Panc1 (cell line): ENCODE measurements at regions not wholly inside any gene's neighbourhood (a gene's known extent, or its start where the extent isn't known, plus 50 kb on each side); places are given as distances from the start of the nearest gene placed in this dataset.
A peak's percentile ranks its signal among the peaks of the same experiment; 100 is the strongest.

ENCODE experiments used
- ATAC-seq: fragments of 200-7000 bp; cut with Tn5 transposase; 2 replicates; pipeline ENCODE4 v1.9.1; 2020; ENCODE audit warnings: mild to moderate bottlenecking, moderate library complexity
- BruUV-seq: library from RNA; stranded (reverse); fragments of 400-500 nt; replicated peaks from 2 replicates; lab custom pipeline; 2021; lab: Mats Ljungman, UMichigan
- CTCF ChIA-PET: fragments of 300-600 bp; sonication (Branson Sonifier 250); formaldehyde crosslinking; loops from one replicate; lab custom pipeline; 2022; ENCODE audit warnings: antibody characterized with exemption; lab: Charles Lee
- POLR2A ChIA-PET: fragments of 300-600 bp; sonication (Branson Sonifier 250); formaldehyde crosslinking; loops from one replicate; lab custom pipeline; 2022; ENCODE audit warnings: antibody characterized with exemption; lab: Charles Lee
- DNase-seq: peaks from one replicate; pipeline ENCODE4 v3.0.0-alpha.2; 2010; ENCODE audit warnings: low read depth, low spot score
- H3K27ac ChIP-seq: 2 replicates; pipeline ENCODE4 v1.5.1; 2011; ENCODE audit warnings: mild to moderate bottlenecking, low read length, inconsistent platforms
- H3K27me3 ChIP-seq: fragments of 200-500 bp; sonication (Bioruptor generic); 2 replicates; pipeline ENCODE4 v1.6.0; 2014; ENCODE audit warnings: low read length, inconsistent platforms; ENCODE audit not compliant: control insufficient read depth, insufficient read depth
- H3K36me3 ChIP-seq: fragments of 200-500 bp; sonication (Bioruptor generic); 2 replicates; pipeline ENCODE4 v1.5.1; 2014; ENCODE audit warnings: inconsistent platforms, mild to moderate bottlenecking, low read length, moderate library complexity; ENCODE audit not compliant: control insufficient read depth, insufficient read depth
- H3K4me1 ChIP-seq: 2 replicates; pipeline ENCODE4 v1.5.1; 2011; ENCODE audit warnings: inconsistent platforms, mild to moderate bottlenecking, low read length, moderate library complexity; ENCODE audit not compliant: control insufficient read depth, insufficient read depth
- H3K4me3 ChIP-seq, 2 experiments: 2 replicates each; pipeline ENCODE4 v1.5.1; 2011 to 2012; ENCODE audit warnings: low read depth in 2 of 2, low read length in 2 of 2, mild to moderate bottlenecking in 2 of 2, inconsistent platforms in 1 of 2, moderate library complexity in 1 of 2
- H3K9me3 ChIP-seq: fragments of 200-500 bp; sonication (Bioruptor generic); 2 replicates; pipeline ENCODE4 v1.5.1; 2014; ENCODE audit warnings: low read depth, mild to moderate bottlenecking, inconsistent platforms, low read length, moderate library complexity; ENCODE audit not compliant: control insufficient read depth, insufficient read depth
- POLR2AphosphoS5 ChIP-seq: IDR thresholded peaks from 2 replicates; pipeline ENCODE4 v1.6.1; 2012; ENCODE audit warnings: mild to moderate bottlenecking, low read depth, low read length, moderate library complexity
- REST ChIP-seq, 2 experiments: IDR thresholded peaks; 2 replicates each; pipeline ENCODE4 v1.6.1; 2011 to 2012; ENCODE audit warnings: low read depth in 2 of 2, control low read depth in 1 of 2, low read length in 1 of 2, mild to moderate bottlenecking in 1 of 2, moderate library complexity in 1 of 2; ENCODE audit not compliant: insufficient read depth in 1 of 2
- SIN3A ChIP-seq: IDR thresholded peaks from 2 replicates; pipeline ENCODE4 v1.6.1; 2012; ENCODE audit warnings: low read depth, mild to moderate bottlenecking, low read length, moderate library complexity, borderline replicate concordance; ENCODE audit not compliant: insufficient read depth
- TCF7L2 ChIP-seq: IDR thresholded peaks from 2 replicates; pipeline ENCODE4 v1.6.1; 2011; ENCODE audit warnings: mild to moderate bottlenecking, low read depth, low read length, inconsistent platforms
- in situ Hi-C: cut with HindIII; loops from 2 replicates; pipeline ENCODE4 v1.10.0; 2016; ENCODE audit warnings: low sequenced_read_pairs, low pct_unique_long_range_greater_than_20kb
- intact Hi-C: fragments of 100-400 bp; cut with micrococcal nuclease; formaldehyde crosslinking; loops from one replicate; pipeline ENCODE4 v1.10.0; 2022; ENCODE audit not compliant: unreplicated experiment
- TF ChIP-seq, protein P1 (sequence below): fragments of 450-650 bp; IDR thresholded peaks from 2 replicates; pipeline ENCODE4 v1.5.1; 2017; ENCODE audit warnings: mild to moderate bottlenecking

DNA sequence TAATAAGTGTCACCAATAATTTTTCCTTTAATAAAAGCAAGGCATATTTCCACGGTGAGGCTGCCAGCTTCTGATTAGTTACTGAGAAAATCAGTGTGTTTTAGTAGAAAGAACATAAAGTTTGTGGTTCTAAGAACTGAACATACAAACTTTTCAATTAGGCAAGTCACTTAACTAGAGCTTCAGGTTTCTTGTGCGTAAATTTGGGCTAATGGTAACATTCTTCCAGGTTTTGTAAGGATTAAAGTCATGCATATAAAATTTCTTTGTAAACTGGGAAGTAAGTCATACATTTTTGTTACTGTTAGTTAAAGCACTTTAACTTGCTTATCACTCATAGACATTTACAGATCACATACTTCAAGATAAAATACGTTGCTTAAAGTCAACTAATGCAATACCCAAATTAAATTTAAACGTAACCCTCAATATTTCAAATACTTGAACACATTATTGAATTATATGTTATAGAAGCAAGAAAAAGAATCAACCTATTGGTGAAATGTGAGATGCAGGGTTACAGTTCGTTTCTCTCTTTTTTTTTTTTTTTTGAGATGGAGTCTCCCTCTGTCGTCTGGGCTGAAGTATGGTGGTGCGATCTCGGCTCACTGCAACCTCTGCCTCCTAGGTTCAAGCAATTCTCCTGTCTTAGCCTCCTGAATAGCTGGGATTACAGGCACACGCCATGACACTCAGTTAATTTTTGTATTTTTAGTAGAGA is 327.3 kb upstream of the NOX3 start:
- intact Hi-C loops (no loop called here), in situ Hi-C loops (no loop called here)
- H3K4me3 ChIP-seq: no peak overlapping the region
- no peak for DNase-seq
- no peak for ATAC-seq
- no peaks in the 10 kb centered on the region for H3K9me3 ChIP-seq
- no peak for TF ChIP-seq REST (IDR thresholded peaks at IDR 0.05; ENCODE audit: insufficient read depth in 1 of 2, low read depth in 2 of 2, low read length in 1 of 2)
- no peak for TF ChIP-seq TCF7L2
- H3K27me3 ChIP-seq: no peaks in the 10 kb centered on the region
- ChIA-PET CTCF (no interaction called here), POLR2A (no interaction called here)
- BruUV-seq: no TSS peak
- peak overlapping the region; percentile 70 for H3K27ac ChIP-seq
- H3K4me1 ChIP-seq: 0 out of 2 replicates have a peak, but pooled peaks cover 2% of the 10 kb centered on the region
- no peaks in the 10 kb centered on the region for H3K36me3 ChIP-seq

- H3K4me1 ChIP-seq: 0 out of 2 replicates have a peak, but pooled peaks cover 2% of the 10 kb centered on the region
- TF ChIP-seq SIN3A: no peak
- no peak for TF ChIP-seq REST (IDR thresholded peaks at IDR 0.05; ENCODE audit: insufficient read depth in 1 of 2, low read depth in 2 of 2, low read length in 1 of 2)
- no peak for TF ChIP-seq POLR2AphosphoS5
- TF ChIP-seq, protein P1, sequence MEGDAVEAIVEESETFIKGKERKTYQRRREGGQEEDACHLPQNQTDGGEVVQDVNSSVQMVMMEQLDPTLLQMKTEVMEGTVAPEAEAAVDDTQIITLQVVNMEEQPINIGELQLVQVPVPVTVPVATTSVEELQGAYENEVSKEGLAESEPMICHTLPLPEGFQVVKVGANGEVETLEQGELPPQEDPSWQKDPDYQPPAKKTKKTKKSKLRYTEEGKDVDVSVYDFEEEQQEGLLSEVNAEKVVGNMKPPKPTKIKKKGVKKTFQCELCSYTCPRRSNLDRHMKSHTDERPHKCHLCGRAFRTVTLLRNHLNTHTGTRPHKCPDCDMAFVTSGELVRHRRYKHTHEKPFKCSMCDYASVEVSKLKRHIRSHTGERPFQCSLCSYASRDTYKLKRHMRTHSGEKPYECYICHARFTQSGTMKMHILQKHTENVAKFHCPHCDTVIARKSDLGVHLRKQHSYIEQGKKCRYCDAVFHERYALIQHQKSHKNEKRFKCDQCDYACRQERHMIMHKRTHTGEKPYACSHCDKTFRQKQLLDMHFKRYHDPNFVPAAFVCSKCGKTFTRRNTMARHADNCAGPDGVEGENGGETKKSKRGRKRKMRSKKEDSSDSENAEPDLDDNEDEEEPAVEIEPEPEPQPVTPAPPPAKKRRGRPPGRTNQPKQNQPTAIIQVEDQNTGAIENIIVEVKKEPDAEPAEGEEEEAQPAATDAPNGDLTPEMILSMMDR: no peak
- TF ChIP-seq TCF7L2: no peak
- no peak for DNase-seq
- in situ Hi-C loops: no loop called here
- ChIA-PET POLR2A (no interaction called here), CTCF (no interaction called here)
- H3K27ac ChIP-seq: peak overlapping the region; percentile 70
- no peaks in the 10 kb centered on the region for H3K27me3 ChIP-seq
- peak; percentile 87 for ATAC-seq
- no peaks in the 10 kb centered on the region for H3K9me3 ChIP-seq
- no TSS peak for BruUV-seq
- H3K36me3 ChIP-seq: no peaks in the 10 kb centered on the region
- no peak overlapping the region for H3K4me3 ChIP-seq
- intact Hi-C loops: no loop called here
Observed at GRCh38 chr6:155782320-155782731, 326.7 kb upstream of the NOX3 start.
